ENCODE measurements at regions not wholly inside any gene's neighbourhood (a gene's known extent, or its start where the extent isn't known, plus 50 kb on each side); places are given as distances from the start of the nearest gene placed in this dataset.

- TF ChIP-seq CTCF (IDR thresholded peaks at IDR 0.05; ENCODE audit: borderline replicate concordance, extremely low read depth, low read length, poor library complexity, severe bottlenecking) = no peak
- H4K20me1 ChIP-seq (ENCODE audit: insufficient read depth, low read length) = no peaks in the 10 kb centered on the region
- no peak overlapping the region for H3K4me2 ChIP-seq (ENCODE audit: insufficient read depth, low read length)
- peaks cover 2% of the 10 kb centered on the region for H3K27me3 ChIP-seq (ENCODE audit: insufficient read depth, low read length, poor library complexity)
- no peak overlapping the region for H3K27ac ChIP-seq (ENCODE audit: low read length)
- no peaks in the 10 kb centered on the region for H3K9me3 ChIP-seq (ENCODE audit: insufficient read depth, low read length, severe bottlenecking)
- H3K4me1 ChIP-seq (ENCODE audit: insufficient read depth, low read length) = no peaks in the 10 kb centered on the region
- no peak overlapping the region for H3K4me3 ChIP-seq (ENCODE audit: low read depth in 1 of 2, low read length in 2 of 2)
- no peak overlapping the region for H2AFZ ChIP-seq (ENCODE audit: low read depth, low read length)
- H3K9ac ChIP-seq (ENCODE audit: low read depth, low read length) = no peak overlapping the region
- ATAC-seq (ENCODE audit: insufficient read depth, low read depth) (no peak), DNase-seq (no peak)
- H3K79me2 ChIP-seq (ENCODE audit: insufficient read depth, low read length) = no peaks in the 10 kb centered on the region
- H3K36me3 ChIP-seq (ENCODE audit: insufficient read depth, low read length) = no peaks in the 10 kb centered on the region
Observed at GRCh38 chr18:78080761-78081160, 831.1 kb downstream of the GALR1 start.

- no peak overlapping the region for H3K4me3 ChIP-seq (ENCODE audit: low read depth in 1 of 2, low read length in 2 of 2)
- H3K4me2 ChIP-seq (ENCODE audit: insufficient read depth, low read length) = no peak overlapping the region
- no peak for TF ChIP-seq EZH2 (IDR thresholded peaks at IDR 0.05; ENCODE audit: borderline replicate concordance, low read depth, low read length, severe bottlenecking)
- TF ChIP-seq CTCF (IDR thresholded peaks at IDR 0.05; ENCODE audit: borderline replicate concordance, extremely low read depth, low read length, poor library complexity, severe bottlenecking) = no peak
- no peaks in the 10 kb centered on the region for H3K79me2 ChIP-seq (ENCODE audit: insufficient read depth, low read length)
- DNase-seq (no peak), ATAC-seq (ENCODE audit: insufficient read depth, low read depth) (no peak)
- no peaks in the 10 kb centered on the region for H3K27me3 ChIP-seq (ENCODE audit: insufficient read depth, low read length, poor library complexity)
- no peaks in the 10 kb centered on the region for H3K9me3 ChIP-seq (ENCODE audit: insufficient read depth, low read length, severe bottlenecking)
- H3K9ac ChIP-seq (ENCODE audit: low read depth, low read length) = no peak overlapping the region
- H4K20me1 ChIP-seq (ENCODE audit: insufficient read depth, low read length) = no peaks in the 10 kb centered on the region
- H3K27ac ChIP-seq (ENCODE audit: low read length) = no peak overlapping the region
- no peak overlapping the region for H2AFZ ChIP-seq (ENCODE audit: low read depth, low read length)
- no peaks in the 10 kb centered on the region for H3K36me3 ChIP-seq (ENCODE audit: insufficient read depth, low read length)
- H3K4me1 ChIP-seq (ENCODE audit: insufficient read depth, low read length) = no peaks in the 10 kb centered on the region
Observed at GRCh38 chr18:78082816-78083215, 833.2 kb downstream of the GALR1 start.

- ATAC-seq (ENCODE audit: insufficient read depth, low read depth) = no peak
- TF ChIP-seq EZH2 (IDR thresholded peaks at IDR 0.05; ENCODE audit: borderline replicate concordance, low read depth, low read length, severe bottlenecking) = no peak
- no peak for TF ChIP-seq CTCF (IDR thresholded peaks at IDR 0.05; ENCODE audit: borderline replicate concordance, extremely low read depth, low read length, poor library complexity, severe bottlenecking)
- no peaks in the 10 kb centered on the region for H3K9me3 ChIP-seq (ENCODE audit: insufficient read depth, low read length, severe bottlenecking)
Observed at GRCh38 chr18:78085241-78086185, 835.9 kb downstream of the GALR1 start.

More at GRCh38 chr18:78085241-78086185, 835.9 kb downstream of the GALR1 start:
- Histone ChIP-seq H3K79me2 (ENCODE audit: insufficient read depth, low read length) (no peaks in the 10 kb centered on the region), H3K36me3 (ENCODE audit: insufficient read depth, low read length) (no peaks in the 10 kb centered on the region), H4K20me1 (ENCODE audit: insufficient read depth, low read length) (no peaks in the 10 kb centered on the region), H3K27me3 (ENCODE audit: insufficient read depth, low read length, poor library complexity) (no peaks in the 10 kb centered on the region), H3K4me3 (ENCODE audit: low read depth in 1 of 2, low read length in 2 of 2) (no peak overlapping the region), H2AFZ (ENCODE audit: low read depth, low read length) (no peak overlapping the region), H3K4me2 (ENCODE audit: insufficient read depth, low read length) (no peak overlapping the region), H3K4me1 (ENCODE audit: insufficient read depth, low read length) (no peaks in the 10 kb centered on the region), H3K9ac (ENCODE audit: low read depth, low read length) (no peak overlapping the region), H3K27ac (ENCODE audit: low read length) (no peak overlapping the region)
- no peak for DNase-seq

Data from DND-41 (cell line).